PC-9 (cell line): ENCODE measurements at regions not wholly inside any gene's neighbourhood (a gene's known extent, or its start where the extent isn't known, plus 50 kb on each side); places are given as distances from the start of the nearest gene placed in this dataset.

ENCODE experiments used
- BruUV-seq: library from RNA; stranded (reverse); fragments of 400-500 nt; replicated peaks from 2 replicates; lab custom pipeline; 2021; lab: Mats Ljungman, UMichigan
- CTCF ChIA-PET: fragments of 300-600 bp; sonication (Branson Sonifier 250); formaldehyde crosslinking; loops from one replicate; lab custom pipeline; 2022; ENCODE audit warnings: antibody characterized with exemption; lab: Charles Lee
- POLR2A ChIA-PET: fragments of 300-600 bp; sonication (Branson Sonifier 250); formaldehyde crosslinking; loops from one replicate; lab custom pipeline; 2022; ENCODE audit warnings: antibody characterized with exemption; ENCODE audit not compliant: unreplicated experiment; lab: Charles Lee
- DNase-seq, 2 experiments: peaks; one replicate each; pipeline versions ENCODE4 v3.0.0 to v3.0.0-alpha.2; 2015 to 2022; ENCODE audit warnings: mixed read lengths in 1 of 2
- H2AFZ ChIP-seq: fragments of 200-600 bp; sonication (generic); 2 replicates; pipeline ENCODE4 v1.8.1; 2017; ENCODE audit warnings: antibody characterized with exemption
- H3F3A ChIP-seq: fragments of 200-600 bp; sonication (generic); 2 replicates; pipeline ENCODE4 v1.8.1; 2017; ENCODE audit warnings: antibody characterized with exemption, mild to moderate bottlenecking, low read depth; ENCODE audit not compliant: insufficient read depth
- H3K27ac ChIP-seq: fragments of 200-600 bp; sonication (generic); 2 replicates; pipeline ENCODE4 v1.6.1; 2016; ENCODE audit warnings: mixed run types
- H3K27me3 ChIP-seq: fragments of 200-600 bp; sonication (generic); 2 replicates; pipeline ENCODE4 v1.6.1; 2016; ENCODE audit warnings: low read depth, mixed run types; ENCODE audit not compliant: insufficient read depth
- H3K36me3 ChIP-seq: fragments of 200-600 bp; sonication (generic); 2 replicates; pipeline ENCODE4 v1.6.1; 2016; ENCODE audit warnings: low read depth, mixed run types
- H3K4me1 ChIP-seq: fragments of 200-600 bp; sonication (generic); replicated peaks from 2 replicates; pipeline ENCODE4 v1.6.1; 2016; ENCODE audit warnings: mixed run types; ENCODE audit not compliant: insufficient read depth
- H3K4me2 ChIP-seq: fragments of 200-600 bp; sonication (generic); 2 replicates; pipeline ENCODE4 v1.6.1; 2017; ENCODE audit warnings: mixed run types
- H3K4me3 ChIP-seq: fragments of 200-600 bp; sonication (generic); 2 replicates; pipeline ENCODE4 v1.6.1; 2016; ENCODE audit warnings: mixed run types
- H3K79me2 ChIP-seq: fragments of 200-600 bp; sonication (generic); 2 replicates; pipeline ENCODE4 v1.6.1; 2017; ENCODE audit warnings: low read depth, mixed run types
- H3K9me2 ChIP-seq: fragments of 200-600 bp; sonication (generic); 2 replicates; pipeline ENCODE4 v1.8.1; 2017; ENCODE audit warnings: mild to moderate bottlenecking; ENCODE audit not compliant: insufficient read depth
- H3K9me3 ChIP-seq: fragments of 200-600 bp; sonication (generic); 2 replicates; pipeline ENCODE4 v1.8.1; 2016; ENCODE audit warnings: low read depth; ENCODE audit not compliant: insufficient read depth
- H4K20me1 ChIP-seq: fragments of 200-600 bp; sonication (generic); 2 replicates; pipeline ENCODE4 v1.8.1; 2017; ENCODE audit not compliant: insufficient read depth
- EZH2 ChIP-seq: fragments of 200-600 bp; sonication (generic); IDR thresholded peaks from 2 replicates; pipeline ENCODE4 v1.8.0; 2017; ENCODE audit warnings: antibody characterized with exemption, low read depth
- intact Hi-C: fragments of 100-400 bp; cut with micrococcal nuclease; formaldehyde crosslinking; loops from one replicate; pipeline ENCODE4 v1.10.0; 2022; ENCODE audit not compliant: unreplicated experiment
- TF ChIP-seq, protein P1 (sequence below): fragments of 200-600 bp; sonication (generic); conservative IDR thresholded peaks from 2 replicates; pipeline ENCODE4 v1.6.1; 2017; ENCODE audit warnings: mixed run types, antibody characterized with exemption, mild to moderate bottlenecking, moderate library complexity

DNA sequence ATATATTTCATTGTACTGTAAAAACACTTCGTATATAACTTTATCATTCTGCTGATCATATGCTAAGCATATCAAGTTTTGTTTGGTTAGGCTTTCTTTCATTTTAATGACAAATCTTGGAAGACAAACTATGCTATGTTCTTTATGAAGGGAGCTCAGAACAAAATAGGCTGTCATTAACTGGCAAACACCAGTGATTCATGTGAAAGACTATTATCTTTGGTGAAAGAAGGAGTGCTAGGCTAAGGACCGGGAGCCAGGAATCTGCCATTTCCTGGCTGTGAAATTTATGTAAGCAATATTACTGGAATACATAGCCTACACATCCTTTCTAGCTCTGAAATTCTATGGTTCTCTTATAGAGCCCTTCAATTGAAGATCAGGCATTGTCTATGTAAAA lies 136.2 kb upstream of the CCN2 start:
- H4K20me1 ChIP-seq, result no peaks in the 10 kb centered on the region
- no peaks in the 10 kb centered on the region for H3K36me3 ChIP-seq
- intact Hi-C loops, result no loop called here
- H3K79me2 ChIP-seq, result no peaks in the 10 kb centered on the region
- H3F3A ChIP-seq, result no peaks in the 10 kb centered on the region
- H3K4me1 ChIP-seq, result 0 out of 2 replicates have a peak, but pooled peaks cover 10% of the 10 kb centered on the region
- CTCF ChIA-PET, result no interaction called here
- no peaks in the 10 kb centered on the region for H3K27me3 ChIP-seq
- H3K9me2 ChIP-seq, result no peaks in the 10 kb centered on the region
- BruUV-seq, result no TSS peak
- no peak overlapping the region for H2AFZ ChIP-seq
- POLR2A ChIA-PET, result no interaction called here
- no peaks in the 10 kb centered on the region; the same call in 1 of the 2 replicates for H3K9me3 ChIP-seq
- TF ChIP-seq EZH2, result no peak
- TF ChIP-seq, protein P1, sequence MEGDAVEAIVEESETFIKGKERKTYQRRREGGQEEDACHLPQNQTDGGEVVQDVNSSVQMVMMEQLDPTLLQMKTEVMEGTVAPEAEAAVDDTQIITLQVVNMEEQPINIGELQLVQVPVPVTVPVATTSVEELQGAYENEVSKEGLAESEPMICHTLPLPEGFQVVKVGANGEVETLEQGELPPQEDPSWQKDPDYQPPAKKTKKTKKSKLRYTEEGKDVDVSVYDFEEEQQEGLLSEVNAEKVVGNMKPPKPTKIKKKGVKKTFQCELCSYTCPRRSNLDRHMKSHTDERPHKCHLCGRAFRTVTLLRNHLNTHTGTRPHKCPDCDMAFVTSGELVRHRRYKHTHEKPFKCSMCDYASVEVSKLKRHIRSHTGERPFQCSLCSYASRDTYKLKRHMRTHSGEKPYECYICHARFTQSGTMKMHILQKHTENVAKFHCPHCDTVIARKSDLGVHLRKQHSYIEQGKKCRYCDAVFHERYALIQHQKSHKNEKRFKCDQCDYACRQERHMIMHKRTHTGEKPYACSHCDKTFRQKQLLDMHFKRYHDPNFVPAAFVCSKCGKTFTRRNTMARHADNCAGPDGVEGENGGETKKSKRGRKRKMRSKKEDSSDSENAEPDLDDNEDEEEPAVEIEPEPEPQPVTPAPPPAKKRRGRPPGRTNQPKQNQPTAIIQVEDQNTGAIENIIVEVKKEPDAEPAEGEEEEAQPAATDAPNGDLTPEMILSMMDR, result no peak
- DNase-seq, result no peak
- no peak overlapping the region for H3K27ac ChIP-seq
- H3K4me3 ChIP-seq, result no peak overlapping the region
- no peak overlapping the region for H3K4me2 ChIP-seq

DNA sequence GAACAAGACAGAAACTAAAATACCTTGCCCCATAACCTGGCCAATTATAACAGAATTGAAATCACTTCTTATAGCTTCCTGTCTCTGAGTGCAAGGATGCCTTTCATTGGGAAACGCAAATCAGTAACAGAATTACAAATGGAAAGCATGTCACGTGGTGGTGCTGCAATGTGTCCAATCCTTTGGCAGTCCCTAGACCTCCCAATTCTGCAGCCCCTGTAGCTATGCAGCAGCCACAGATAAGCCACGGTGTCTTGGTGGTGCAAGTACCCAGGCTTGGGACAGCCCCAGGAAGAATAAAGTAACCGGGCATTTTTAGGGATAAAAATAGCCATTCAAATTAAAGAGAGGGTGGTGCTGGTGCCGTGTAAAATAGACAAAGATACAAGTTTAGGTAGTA lies 134.6 kb upstream of the CCN2 start:
- H3K9me3 ChIP-seq, result no peaks in the 10 kb centered on the region; the same call in 1 of the 2 replicates
- no peak overlapping the region for H3K4me3 ChIP-seq
- H2AFZ ChIP-seq, result no peak overlapping the region
- H3K27me3 ChIP-seq, result no peaks in the 10 kb centered on the region
- peak overlapping the region; percentile 70 for H3K27ac ChIP-seq
- ChIA-PET POLR2A (no interaction called here), CTCF (no interaction called here)
- DNase-seq, result no peak
- no peak overlapping the region for H3K4me2 ChIP-seq
- no peaks in the 10 kb centered on the region for H3K36me3 ChIP-seq
- no TSS peak for BruUV-seq
- H3K79me2 ChIP-seq, result no peaks in the 10 kb centered on the region
- 0 out of 2 replicates have a peak, but pooled peaks cover 10% of the 10 kb centered on the region for H3K4me1 ChIP-seq
- no peaks in the 10 kb centered on the region for H3K9me2 ChIP-seq
- H4K20me1 ChIP-seq, result no peaks in the 10 kb centered on the region
- intact Hi-C loops, result loop anchor here (2.0 kb wide), 1 partner anchor 131 kb away; no protein-coding TSS in a partner anchor
- TF ChIP-seq, protein P1, result no peak
- no peak for TF ChIP-seq EZH2
- no peaks in the 10 kb centered on the region for H3F3A ChIP-seq

- Histone ChIP-seq H3K4me3 (no peak overlapping the region), H3K36me3 (no peaks in the 10 kb centered on the region), H3K4me1 (0 out of 2 replicates have a peak, but pooled peaks cover 10% of the 10 kb centered on the region), H3K9me2 (no peaks in the 10 kb centered on the region), H4K20me1 (no peaks in the 10 kb centered on the region), H3K27ac (peak overlapping the region; percentile 70), H3K79me2 (no peaks in the 10 kb centered on the region), H3K27me3 (no peaks in the 10 kb centered on the region), H3K9me3 (no peaks in the 10 kb centered on the region), H2AFZ (no peak overlapping the region), H3F3A (no peaks in the 10 kb centered on the region), H3K4me2 (no peak overlapping the region)
- no peak for TF ChIP-seq EZH2
- TF ChIP-seq, protein P1, result no peak
- ChIA-PET CTCF (interaction anchor here (0.6 kb wide), 1 partner anchor 134 kb away, joined by 7 read pairs; the partner anchor contains the start of gene CCN2), POLR2A (interaction anchor here (0.6 to 1.0 kb wide), 4 partner anchors 9 to 134 kb away, joined by 3 to 23 read pairs (median 8); partner anchors contain the start of gene CCN2)
- peak; percentile 22 to 57 for DNase-seq
- intact Hi-C loops, result loop anchor here (2.0 kb wide), 1 partner anchor 130 kb away; no protein-coding TSS in a partner anchor
- TSS peak; percentile 91 for BruUV-seq
These were observed 133.8 kb upstream of the CCN2 start for GRCh38 chr6:132084811-132085509.
